ENCODE measurements at regions not wholly inside any gene's neighbourhood (a gene's known extent, or its start where the extent isn't known, plus 50 kb on each side); places are given as distances from the start of the nearest gene placed in this dataset.

GRCh38 chr4:153987291-153987690 is 198.4 kb upstream of the SFRP2 start:
- in situ Hi-C loops (cut with MboI; ENCODE audit: low sequenced_read_pairs, unreplicated experiment): no loop called here
- TF ChIP-seq CTCF (IDR thresholded peaks at IDR 0.05; ENCODE audit: borderline replicate concordance, control extremely low read depth, extremely low read depth, insufficient read depth, missing control alignments): no peak
- DNase-seq (ENCODE audit: low spot score): no peak

- in situ Hi-C loops (cut with MboI; ENCODE audit: low sequenced_read_pairs, unreplicated experiment): no loop called here
- TF ChIP-seq CTCF (IDR thresholded peaks at IDR 0.05; ENCODE audit: borderline replicate concordance, control extremely low read depth, extremely low read depth, insufficient read depth, missing control alignments): no peak
- DNase-seq (ENCODE audit: low spot score): no peak
These were observed 188.1 kb upstream of the SFRP2 start for GRCh38 chr4:153976954-153977353.

- no peak for DNase-seq (ENCODE audit: low spot score)
- in situ Hi-C loops (cut with MboI; ENCODE audit: low sequenced_read_pairs, unreplicated experiment): no loop called here
- TF ChIP-seq CTCF (IDR thresholded peaks at IDR 0.05; ENCODE audit: borderline replicate concordance, control extremely low read depth, extremely low read depth, insufficient read depth, missing control alignments): no peak
These were observed 185.6 kb upstream of the SFRP2 start for GRCh38 chr4:153974452-153974851.

GRCh38 chr4:153973942-153974341 is 185.1 kb upstream of the SFRP2 start:
- TF ChIP-seq CTCF (IDR thresholded peaks at IDR 0.05; ENCODE audit: borderline replicate concordance, control extremely low read depth, extremely low read depth, insufficient read depth, missing control alignments): no peak
- in situ Hi-C loops (cut with MboI; ENCODE audit: low sequenced_read_pairs, unreplicated experiment): no loop called here

GRCh38 chr4:153971899-153972298 is 183.0 kb upstream of the SFRP2 start:
- TF ChIP-seq CTCF (IDR thresholded peaks at IDR 0.05; ENCODE audit: borderline replicate concordance, control extremely low read depth, extremely low read depth, insufficient read depth, missing control alignments): no peak
- in situ Hi-C loops (cut with MboI; ENCODE audit: low sequenced_read_pairs, unreplicated experiment): no loop called here
- no peak for DNase-seq (ENCODE audit: low spot score)

More at GRCh38 chr4:153973942-153974341, 185.1 kb upstream of the SFRP2 start:
- no peak for DNase-seq (ENCODE audit: low spot score)

- in situ Hi-C loops (cut with MboI; ENCODE audit: low sequenced_read_pairs, unreplicated experiment): no loop called here
- DNase-seq (ENCODE audit: low spot score): no peak
- no peak for TF ChIP-seq CTCF (IDR thresholded peaks at IDR 0.05; ENCODE audit: borderline replicate concordance, control extremely low read depth, extremely low read depth, insufficient read depth, missing control alignments)
These were observed 181.3 kb upstream of the SFRP2 start for GRCh38 chr4:153970169-153970568.

- TF ChIP-seq CTCF (IDR thresholded peaks at IDR 0.05; ENCODE audit: borderline replicate concordance, control extremely low read depth, extremely low read depth, insufficient read depth, missing control alignments): no peak
- in situ Hi-C loops (cut with MboI; ENCODE audit: low sequenced_read_pairs, unreplicated experiment): no loop called here
- DNase-seq (ENCODE audit: low spot score): no peak
These were observed 180.7 kb upstream of the SFRP2 start for GRCh38 chr4:153969542-153969941.

Measured in GM13976 (cell line).